HEK293 (cell line): ENCODE measurements at regions not wholly inside any gene's neighbourhood (a gene's known extent, or its start where the extent isn't known, plus 50 kb on each side); places are given as distances from the start of the nearest gene placed in this dataset.

Experiments
- CTCF ChIA-PET: fragments of 350-600 bp; formaldehyde crosslinking; extraction: SDS; loops from one replicate; lab custom pipeline; 2021; ENCODE audit warnings: antibody characterized with exemption; lab: Yijun Ruan, JAX
- POLR2A ChIA-PET: fragments of 300-600 bp; formaldehyde crosslinking; extraction: SDS; loops from one replicate; lab custom pipeline; 2020; ENCODE audit warnings: antibody characterized with exemption, inconsistent platforms; lab: Yijun Ruan, JAX
- H3K27ac ChIP-seq: fragments of 200-500 bp; sonication (Bioruptor generic); 2 replicates; pipeline ENCODE4 v1.5.1; 2014; ENCODE audit warnings: low read depth, low read length, control low read depth, inconsistent platforms; ENCODE audit errors: extremely low read depth
- H3K36me3 ChIP-seq, 2 experiments: fragments of 200-500 bp in 1 of 2; sonication (Bioruptor generic) in 1 of 2; 1 replicate in 1 of 2; 2 replicates in 1 of 2; pipeline ENCODE4 v1.5.1; 2014 to 2017; ENCODE audit warnings: inconsistent platforms in 2 of 2, low read length in 2 of 2; ENCODE audit not compliant: control insufficient read depth in 2 of 2, insufficient read depth in 1 of 2
- H3K4me1 ChIP-seq: fragments of 200-500 bp; sonication (Bioruptor generic); 2 replicates; pipeline ENCODE4 v1.5.1; 2014; ENCODE audit warnings: mild to moderate bottlenecking, low read length, inconsistent platforms; ENCODE audit not compliant: control insufficient read depth, insufficient read depth
- H3K4me3 ChIP-seq: 2 replicates; pipeline ENCODE4 v1.5.1; 2011; ENCODE audit warnings: low read depth, mild to moderate bottlenecking, control low read depth, low read length, moderate library complexity
- H3K9me3 ChIP-seq: fragments of 200-500 bp; sonication (Bioruptor generic); 2 replicates; pipeline ENCODE4 v1.5.1; 2014; ENCODE audit warnings: low read depth, low read length, inconsistent platforms; ENCODE audit not compliant: control insufficient read depth, insufficient read depth
- KLF1 ChIP-seq: fragments of 450-650 bp; formaldehyde crosslinking; IDR thresholded peaks from 2 replicates; pipeline ENCODE4 v1.5.1; 2016; ENCODE audit warnings: missing biosample characterization, missing genetic modification characterization
- SP7 ChIP-seq: fragments of 450-650 bp; formaldehyde crosslinking; IDR thresholded peaks from 2 replicates; pipeline ENCODE4 v1.5.1; 2016; ENCODE audit warnings: missing biosample characterization, missing genetic modification characterization
- ZNF433 ChIP-seq: fragments of 450-650 bp; formaldehyde crosslinking; IDR thresholded peaks from 2 replicates; pipeline ENCODE4 v1.5.1; 2016; ENCODE audit warnings: missing biosample characterization, missing genetic modification characterization, low read depth
- ZNF501 ChIP-seq: fragments of 450-650 bp; formaldehyde crosslinking; IDR thresholded peaks from 2 replicates; pipeline ENCODE4 v1.5.1; 2016; ENCODE audit warnings: missing biosample characterization, missing genetic modification characterization
- TF ChIP-seq, protein P1 (sequence below): fragments of 450-650 bp; formaldehyde crosslinking; IDR thresholded peaks from 2 replicates; pipeline ENCODE4 v1.5.0; 2017; ENCODE audit warnings: missing biosample characterization, missing genetic modification characterization, borderline replicate concordance
- TF ChIP-seq, protein P2 (sequence below): fragments of 450-650 bp; formaldehyde crosslinking; IDR thresholded peaks from 2 replicates; pipeline ENCODE4 v1.5.1; 2016; ENCODE audit warnings: missing biosample characterization, missing genetic modification characterization
- TF ChIP-seq, protein P3 (sequence below): IDR thresholded peaks from 2 replicates; pipeline ENCODE4 v1.6.1; 2011; ENCODE audit warnings: mild to moderate bottlenecking, low read depth, low read length, borderline replicate concordance
- TF ChIP-seq, protein P4 (sequence below): fragments of 450-650 bp; formaldehyde crosslinking; IDR thresholded peaks from 2 replicates; pipeline ENCODE4 v1.5.1; 2016; ENCODE audit warnings: missing biosample characterization, missing genetic modification characterization

DNA sequence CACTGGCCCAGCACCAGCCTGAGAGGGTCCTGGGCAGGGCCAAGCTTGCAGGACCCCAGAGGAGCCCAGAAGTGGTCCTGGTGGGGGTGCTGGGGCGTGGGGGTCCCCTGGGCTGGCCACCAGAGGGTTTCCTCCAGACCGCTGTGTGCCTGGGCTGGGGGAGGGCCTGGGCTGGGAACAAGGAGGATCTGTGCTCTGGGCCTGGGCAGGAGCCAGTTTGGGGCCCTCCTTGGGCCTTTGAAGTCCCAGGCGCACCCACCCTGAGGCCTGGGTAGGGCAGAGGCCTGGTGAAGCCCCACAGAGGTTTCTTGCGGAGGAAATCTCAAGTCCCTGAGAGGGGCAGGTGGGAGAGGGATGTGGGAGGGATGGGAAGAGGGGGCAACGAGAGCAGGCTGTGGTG is 63.4 kb upstream of the GPC1 start (continued):
- TF ChIP-seq ZNF501 (tag by site-specific recombination), result no peak
- TF ChIP-seq KLF1 (tag by site-specific recombination), result no peak

DNA sequence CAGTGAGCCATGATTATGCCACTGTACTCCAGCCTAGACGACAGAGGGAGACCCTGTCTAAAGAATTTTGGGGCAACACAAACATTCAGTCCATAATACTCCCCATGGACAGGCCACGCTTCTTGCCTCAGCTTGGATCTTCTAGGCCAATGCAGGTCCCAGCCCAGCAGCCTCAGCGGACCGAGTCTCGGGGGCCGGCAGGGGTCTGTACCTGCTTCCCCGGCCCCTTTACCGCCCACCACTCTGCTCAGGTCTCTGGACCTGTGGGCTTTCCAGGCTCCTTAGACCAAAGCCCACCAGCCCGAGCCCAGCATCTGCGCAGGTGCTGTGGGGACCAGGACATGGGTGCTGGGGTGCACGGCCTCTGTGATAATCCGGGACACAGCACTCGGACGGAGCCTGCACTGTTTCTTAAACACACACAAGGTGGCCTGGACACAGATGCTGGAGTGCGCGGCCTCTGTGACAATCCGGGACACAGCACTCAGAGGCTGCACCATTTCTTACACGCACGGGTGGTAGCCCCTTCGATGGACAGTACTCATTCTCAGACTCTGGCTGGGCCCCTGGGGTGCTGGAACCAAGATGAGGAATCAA is 62.1 kb upstream of the GPC1 start:
- ChIA-PET CTCF (no interaction called here), POLR2A (no interaction called here)
- no peak overlapping the region for H3K27ac ChIP-seq
- H3K9me3 ChIP-seq, result no peaks in the 10 kb centered on the region
- no peaks in the 10 kb centered on the region for H3K36me3 ChIP-seq
- H3K4me3 ChIP-seq, result no peak overlapping the region
- no peaks in the 10 kb centered on the region for H3K4me1 ChIP-seq
- TF ChIP-seq ZNF433 (tag by site-specific recombination), result no peak
- TF ChIP-seq, protein P1, sequence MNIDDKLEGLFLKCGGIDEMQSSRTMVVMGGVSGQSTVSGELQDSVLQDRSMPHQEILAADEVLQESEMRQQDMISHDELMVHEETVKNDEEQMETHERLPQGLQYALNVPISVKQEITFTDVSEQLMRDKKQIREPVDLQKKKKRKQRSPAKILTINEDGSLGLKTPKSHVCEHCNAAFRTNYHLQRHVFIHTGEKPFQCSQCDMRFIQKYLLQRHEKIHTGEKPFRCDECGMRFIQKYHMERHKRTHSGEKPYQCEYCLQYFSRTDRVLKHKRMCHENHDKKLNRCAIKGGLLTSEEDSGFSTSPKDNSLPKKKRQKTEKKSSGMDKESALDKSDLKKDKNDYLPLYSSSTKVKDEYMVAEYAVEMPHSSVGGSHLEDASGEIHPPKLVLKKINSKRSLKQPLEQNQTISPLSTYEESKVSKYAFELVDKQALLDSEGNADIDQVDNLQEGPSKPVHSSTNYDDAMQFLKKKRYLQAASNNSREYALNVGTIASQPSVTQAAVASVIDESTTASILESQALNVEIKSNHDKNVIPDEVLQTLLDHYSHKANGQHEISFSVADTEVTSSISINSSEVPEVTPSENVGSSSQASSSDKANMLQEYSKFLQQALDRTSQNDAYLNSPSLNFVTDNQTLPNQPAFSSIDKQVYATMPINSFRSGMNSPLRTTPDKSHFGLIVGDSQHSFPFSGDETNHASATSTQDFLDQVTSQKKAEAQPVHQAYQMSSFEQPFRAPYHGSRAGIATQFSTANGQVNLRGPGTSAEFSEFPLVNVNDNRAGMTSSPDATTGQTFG (tag by site-specific recombination), result no peak
- TF ChIP-seq, protein P2, sequence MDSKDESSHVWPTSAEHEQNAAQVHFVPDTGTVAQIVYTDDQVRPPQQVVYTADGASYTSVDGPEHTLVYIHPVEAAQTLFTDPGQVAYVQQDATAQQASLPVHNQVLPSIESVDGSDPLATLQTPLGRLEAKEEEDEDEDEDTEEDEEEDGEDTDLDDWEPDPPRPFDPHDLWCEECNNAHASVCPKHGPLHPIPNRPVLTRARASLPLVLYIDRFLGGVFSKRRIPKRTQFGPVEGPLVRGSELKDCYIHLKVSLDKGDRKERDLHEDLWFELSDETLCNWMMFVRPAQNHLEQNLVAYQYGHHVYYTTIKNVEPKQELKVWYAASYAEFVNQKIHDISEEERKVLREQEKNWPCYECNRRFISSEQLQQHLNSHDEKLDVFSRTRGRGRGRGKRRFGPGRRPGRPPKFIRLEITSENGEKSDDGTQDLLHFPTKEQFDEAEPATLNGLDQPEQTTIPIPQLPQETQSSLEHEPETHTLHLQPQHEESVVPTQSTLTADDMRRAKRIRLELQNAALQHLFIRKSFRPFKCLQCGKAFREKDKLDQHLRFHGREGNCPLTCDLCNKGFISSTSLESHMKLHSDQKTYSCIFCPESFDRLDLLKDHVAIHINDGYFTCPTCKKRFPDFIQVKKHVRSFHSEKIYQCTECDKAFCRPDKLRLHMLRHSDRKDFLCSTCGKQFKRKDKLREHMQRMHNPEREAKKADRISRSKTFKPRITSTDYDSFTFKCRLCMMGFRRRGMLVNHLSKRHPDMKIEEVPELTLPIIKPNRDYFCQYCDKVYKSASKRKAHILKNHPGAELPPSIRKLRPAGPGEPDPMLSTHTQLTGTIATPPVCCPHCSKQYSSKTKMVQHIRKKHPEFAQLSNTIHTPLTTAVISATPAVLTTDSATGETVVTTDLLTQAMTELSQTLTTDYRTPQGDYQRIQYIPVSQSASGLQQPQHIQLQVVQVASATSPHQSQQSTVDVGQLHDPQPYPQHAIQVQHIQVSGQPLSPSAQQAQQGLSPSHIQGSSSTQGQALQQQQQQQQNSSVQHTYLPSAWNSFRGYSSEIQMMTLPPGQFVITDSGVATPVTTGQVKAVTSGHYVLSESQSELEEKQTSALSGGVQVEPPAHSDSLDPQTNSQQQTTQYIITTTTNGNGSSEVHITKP (tag by site-specific recombination), result no peak
- no peak for TF ChIP-seq SP7 (tag by site-specific recombination)
- TF ChIP-seq, all 188 proteins: peak for 0

DNA sequence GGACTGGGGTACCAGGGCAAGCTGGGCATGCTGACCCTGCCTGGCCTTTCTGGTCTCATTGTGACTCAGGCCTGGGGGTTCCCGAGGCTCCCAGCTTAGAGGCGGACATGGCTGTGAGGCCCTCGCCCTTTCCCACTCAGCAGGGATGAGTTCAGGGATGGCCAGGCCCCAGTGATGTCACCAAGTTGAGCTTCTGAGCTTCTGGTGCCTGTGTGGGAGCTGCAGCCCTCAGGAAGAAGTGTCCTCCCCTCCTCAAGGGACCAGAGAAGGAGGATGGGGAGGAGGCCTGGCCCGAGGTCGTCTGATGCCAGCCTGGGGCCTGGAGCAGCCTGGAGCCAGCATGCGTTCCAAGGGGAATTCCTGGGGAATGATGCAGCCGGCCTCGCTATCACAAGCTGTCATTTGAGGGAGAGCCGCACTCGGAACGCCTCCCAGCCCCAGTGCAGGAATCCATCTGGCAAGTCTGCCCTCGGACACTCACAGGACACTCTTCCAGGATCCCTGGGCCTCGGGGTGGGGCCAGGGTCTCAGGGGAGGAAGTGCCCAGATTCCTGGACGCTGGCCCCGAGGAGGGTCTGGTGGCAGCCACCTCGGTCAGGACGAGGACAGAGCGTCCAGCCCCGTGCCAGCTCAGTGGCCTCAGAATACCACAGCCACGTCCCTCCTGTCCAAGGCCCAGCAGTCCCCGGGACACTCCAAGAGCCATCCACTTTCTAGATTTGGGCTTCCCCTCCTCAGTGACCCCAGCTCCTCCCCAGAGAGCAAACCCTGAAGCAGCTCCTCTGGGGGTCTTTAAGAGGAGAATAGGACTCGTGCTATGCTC is 61.2 kb upstream of the GPC1 start:
- CTCF ChIA-PET, result no interaction called here

More for the DNA sequence above, 61.2 kb upstream of the GPC1 start:
- POLR2A ChIA-PET, result no interaction called here
- H3K36me3 ChIP-seq, result no peaks in the 10 kb centered on the region
- no peaks in the 10 kb centered on the region for H3K9me3 ChIP-seq
- TF ChIP-seq, protein P3, sequence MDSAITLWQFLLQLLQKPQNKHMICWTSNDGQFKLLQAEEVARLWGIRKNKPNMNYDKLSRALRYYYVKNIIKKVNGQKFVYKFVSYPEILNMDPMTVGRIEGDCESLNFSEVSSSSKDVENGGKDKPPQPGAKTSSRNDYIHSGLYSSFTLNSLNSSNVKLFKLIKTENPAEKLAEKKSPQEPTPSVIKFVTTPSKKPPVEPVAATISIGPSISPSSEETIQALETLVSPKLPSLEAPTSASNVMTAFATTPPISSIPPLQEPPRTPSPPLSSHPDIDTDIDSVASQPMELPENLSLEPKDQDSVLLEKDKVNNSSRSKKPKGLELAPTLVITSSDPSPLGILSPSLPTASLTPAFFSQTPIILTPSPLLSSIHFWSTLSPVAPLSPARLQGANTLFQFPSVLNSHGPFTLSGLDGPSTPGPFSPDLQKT, result no peak
- TF ChIP-seq, protein P4, sequence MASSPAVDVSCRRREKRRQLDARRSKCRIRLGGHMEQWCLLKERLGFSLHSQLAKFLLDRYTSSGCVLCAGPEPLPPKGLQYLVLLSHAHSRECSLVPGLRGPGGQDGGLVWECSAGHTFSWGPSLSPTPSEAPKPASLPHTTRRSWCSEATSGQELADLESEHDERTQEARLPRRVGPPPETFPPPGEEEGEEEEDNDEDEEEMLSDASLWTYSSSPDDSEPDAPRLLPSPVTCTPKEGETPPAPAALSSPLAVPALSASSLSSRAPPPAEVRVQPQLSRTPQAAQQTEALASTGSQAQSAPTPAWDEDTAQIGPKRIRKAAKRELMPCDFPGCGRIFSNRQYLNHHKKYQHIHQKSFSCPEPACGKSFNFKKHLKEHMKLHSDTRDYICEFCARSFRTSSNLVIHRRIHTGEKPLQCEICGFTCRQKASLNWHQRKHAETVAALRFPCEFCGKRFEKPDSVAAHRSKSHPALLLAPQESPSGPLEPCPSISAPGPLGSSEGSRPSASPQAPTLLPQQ (tag by site-specific recombination), result no peak
- H3K27ac ChIP-seq, result no peak overlapping the region
- no peaks in the 10 kb centered on the region for H3K4me1 ChIP-seq
- no peak overlapping the region for H3K4me3 ChIP-seq
